ENCODE measurements at regions not wholly inside any gene's neighbourhood (a gene's known extent, or its start where the extent isn't known, plus 50 kb on each side); places are given as distances from the start of the nearest gene placed in this dataset.

- whole genome bisulfite sequencing (ENCODE audit: insufficient coverage, low coverage, low lambda C conversion rate, missing lambda C conversion rate), result 40% methylated on average over 1 of the region's 10 CpGs
- H3K36me3 ChIP-seq, result no peaks in the 10 kb centered on the region
These were observed 141.6 kb downstream of the RGS9 start for GRCh38 chr17:65278820-65279184.

DNA sequence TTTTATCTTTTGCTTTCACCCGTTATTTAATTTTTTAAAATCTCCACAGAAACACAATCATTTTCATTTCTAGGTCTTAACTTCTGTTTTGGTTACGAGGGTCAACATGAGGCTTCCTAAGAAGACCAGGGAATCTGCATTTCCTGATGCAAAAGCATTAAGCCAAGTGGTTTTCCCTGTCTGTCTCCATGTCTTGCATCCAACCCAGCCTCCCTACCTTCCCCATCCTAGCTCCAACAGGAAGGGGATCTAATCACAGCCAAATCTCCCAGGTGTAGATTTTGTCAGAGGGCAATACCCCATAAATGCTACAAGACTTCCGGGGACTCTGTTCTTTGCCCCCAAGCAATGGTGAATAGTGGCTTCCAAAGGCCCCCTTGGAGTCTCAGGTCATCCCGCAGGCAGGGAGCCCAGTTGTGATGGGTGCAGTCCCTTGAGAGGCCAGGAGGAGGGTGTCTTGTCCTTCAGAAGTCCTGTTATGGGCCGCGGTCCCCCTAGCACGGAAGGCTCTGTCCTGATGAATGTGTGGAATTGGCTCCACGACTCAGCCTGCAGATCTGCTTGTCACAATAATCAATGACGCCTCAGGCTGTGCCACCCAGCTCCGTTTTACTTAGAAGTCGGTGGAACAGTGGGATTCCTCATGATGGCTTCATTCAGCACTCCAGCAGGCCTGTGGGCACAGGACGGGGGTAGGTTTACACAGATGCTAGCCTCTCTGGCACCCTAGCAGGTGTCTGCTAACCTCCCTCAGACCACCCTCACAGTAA lies 141.1 kb downstream of the RGS9 start:
- 47% methylated on average over 2 of the region's 12 CpGs for WGBS (ENCODE audit: insufficient coverage, low coverage, low lambda C conversion rate, missing lambda C conversion rate)
- H3K9me3 ChIP-seq, result no peaks in the 10 kb centered on the region
- TF ChIP-seq POLR2A (IDR thresholded peaks at IDR 0.05) (no peak), CTCF (IDR thresholded peaks at IDR 0.05) (peak; percentile 29 to 40 (median 36))
- H3K4me1 ChIP-seq, result no peaks in the 10 kb centered on the region
- peak; percentile 66 to 84 (median 78) for ATAC-seq
- peak in 1 of 3 donors; percentile 25 for DNase-seq
- H3K4me3 ChIP-seq, result no peak overlapping the region
- no peaks in the 10 kb centered on the region for H3K36me3 ChIP-seq
- intact Hi-C loops (cut with DNase I), result no loop called here
- H3K27me3 ChIP-seq, result no peaks in the 10 kb centered on the region
- H3K27ac ChIP-seq, result no peak overlapping the region

More at GRCh38 chr17:65278820-65279184, 141.6 kb downstream of the RGS9 start:
- peak in 2 of 4 donors; percentile 38 to 42 for ATAC-seq
- Histone ChIP-seq H3K27me3 (no peaks in the 10 kb centered on the region), H3K27ac (no peak overlapping the region), H3K4me3 (no peak overlapping the region), H3K9me3 (no peaks in the 10 kb centered on the region), H3K4me1 (no peaks in the 10 kb centered on the region)
- no peak for TF ChIP-seq CTCF (IDR thresholded peaks at IDR 0.05)
- TF ChIP-seq POLR2A (IDR thresholded peaks at IDR 0.05), result no peak
- DNase-seq, result no peak
- intact Hi-C loops (cut with DNase I), result no loop called here

DNA sequence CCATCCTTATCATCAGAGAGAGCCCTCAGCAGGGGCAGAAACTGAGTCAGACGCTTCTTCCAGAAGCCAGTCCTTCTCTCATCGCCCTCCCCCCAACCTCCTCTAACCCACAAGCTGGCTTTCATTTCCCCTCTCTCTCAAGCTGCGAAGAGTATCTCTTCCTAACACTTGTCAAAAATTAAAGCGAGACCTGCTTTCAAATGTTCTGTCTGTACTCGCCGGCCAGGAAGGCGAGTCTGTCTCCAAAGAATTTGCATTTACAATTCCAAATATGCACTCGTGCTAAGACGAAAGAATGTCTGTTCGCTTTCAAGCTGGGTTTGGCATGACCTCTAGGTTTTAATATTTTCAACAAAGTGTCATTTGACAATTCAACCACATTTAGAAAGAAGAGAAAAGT lies 140.4 kb downstream of the RGS9 start:
- H3K27me3 ChIP-seq, result no peaks in the 10 kb centered on the region
- H3K4me1 ChIP-seq, result no peaks in the 10 kb centered on the region
- no peaks in the 10 kb centered on the region for H3K9me3 ChIP-seq
- DNase-seq (no peak), ATAC-seq (no peak)
- no peak overlapping the region for H3K27ac ChIP-seq
- no peaks in the 10 kb centered on the region for H3K36me3 ChIP-seq
- no peak overlapping the region for H3K4me3 ChIP-seq
- TF ChIP-seq CTCF (IDR thresholded peaks at IDR 0.05) (no peak), POLR2A (IDR thresholded peaks at IDR 0.05) (no peak)
- intact Hi-C loops (cut with DNase I), result no loop called here
- 45% methylated on average over 10 of the region's 10 CpGs for WGBS (ENCODE audit: insufficient coverage, low coverage, low lambda C conversion rate, missing lambda C conversion rate)

All from right lobe of liver (tissue), 6 donors.